Smooth muscle cell (in vitro differentiated cells): ENCODE measurements at regions not wholly inside any gene's neighbourhood (a gene's known extent, or its start where the extent isn't known, plus 50 kb on each side); places are given as distances from the start of the nearest gene placed in this dataset.

Experiments used
- DNase-seq: peaks from one replicate; lab custom pipeline; 2025; ENCODE audit not compliant: unreplicated experiment; lab: John Stamatoyannopoulos, UW
- H2AFZ ChIP-seq: fragments of 200-600 bp; sonication (generic); 2 replicates; pipeline ENCODE4 v1.6.0; 2016; ENCODE audit warnings: antibody characterized with exemption, low read depth, mild to moderate bottlenecking
- H3F3A ChIP-seq: fragments of 200-600 bp; sonication (generic); 2 replicates; pipeline ENCODE4 v1.6.0; 2017; ENCODE audit warnings: antibody characterized with exemption, low read depth
- H3K27ac ChIP-seq: fragments of 200-600 bp; sonication (generic); 2 replicates; pipeline ENCODE4 v1.5.1; 2016; ENCODE audit warnings: low read depth, mild to moderate bottlenecking
- H3K27me3 ChIP-seq: fragments of 200-600 bp; sonication (generic); 2 replicates; pipeline ENCODE4 v1.6.1; 2016; ENCODE audit warnings: low read depth, mild to moderate bottlenecking
- H3K36me3 ChIP-seq: fragments of 200-600 bp; sonication (generic); 2 replicates; pipeline ENCODE4 v1.5.1; 2016; ENCODE audit warnings: low read depth
- H3K4me1 ChIP-seq: fragments of 200-600 bp; sonication (generic); 2 replicates; pipeline ENCODE4 v1.5.1; 2016; ENCODE audit warnings: low read depth
- H3K4me2 ChIP-seq: fragments of 200-600 bp; sonication (generic); 2 replicates; pipeline ENCODE4 v1.6.0; 2016; ENCODE audit warnings: mild to moderate bottlenecking
- H3K4me3 ChIP-seq: fragments of 200-600 bp; sonication (generic); 2 replicates; pipeline ENCODE4 v1.5.1; 2016; ENCODE audit warnings: mild to moderate bottlenecking
- H3K79me2 ChIP-seq: fragments of 200-600 bp; sonication (generic); 2 replicates; pipeline ENCODE4 v1.6.0; 2016; ENCODE audit warnings: low read depth, mild to moderate bottlenecking
- H3K9ac ChIP-seq: fragments of 200-600 bp; sonication (generic); 2 replicates; pipeline ENCODE4 v1.6.0; 2016; ENCODE audit warnings: low read depth
- H3K9me3 ChIP-seq: fragments of 200-600 bp; sonication (generic); replicated peaks from 2 replicates; pipeline ENCODE4 v1.5.1; 2016; ENCODE audit warnings: low read depth
- H4K20me1 ChIP-seq: fragments of 200-600 bp; sonication (generic); 2 replicates; pipeline ENCODE4 v1.6.0; 2016; ENCODE audit warnings: low read depth
- CTCF ChIP-seq: fragments of 200-600 bp; sonication (generic); IDR thresholded peaks from 2 replicates; pipeline ENCODE4 v1.5.1; 2017; ENCODE audit warnings: borderline replicate concordance, mild to moderate bottlenecking, antibody characterized with exemption; ENCODE audit not compliant: insufficient read depth, poor library complexity, severe bottlenecking
- WGBS: methylation state at CpG from one replicate; pipeline ENCODE4 v1.1.7; 2016; ENCODE audit warnings: low lambda C conversion rate; 5-methylcytosine and 5-hydroxymethylcytosine counted together

GRCh38 chr9:31251386-31251785 is 1133.1 kb upstream of the ACO1 start:
- Histone ChIP-seq H3F3A (no peaks in the 10 kb centered on the region), H3K9ac (no peak overlapping the region), H4K20me1 (no peaks in the 10 kb centered on the region), H3K9me3 (no peaks in the 10 kb centered on the region), H3K4me3 (no peak overlapping the region), H3K27me3 (no peaks in the 10 kb centered on the region), H3K36me3 (no peaks in the 10 kb centered on the region), H3K27ac (no peak overlapping the region), H2AFZ (no peak overlapping the region), H3K4me1 (no peaks in the 10 kb centered on the region), H3K4me2 (no peak overlapping the region), H3K79me2 (no peaks in the 10 kb centered on the region)
- no peak for TF ChIP-seq CTCF
- WGBS, result 86% methylated on average over 2 of the region's 2 CpGs
- DNase-seq, result no peak

- H2AFZ ChIP-seq, result no peak overlapping the region
- H3K4me2 ChIP-seq, result no peak overlapping the region
- no peak for DNase-seq
- H3K27me3 ChIP-seq, result no peaks in the 10 kb centered on the region
- no peaks in the 10 kb centered on the region for H3K4me1 ChIP-seq
- H3K9me3 ChIP-seq, result no peaks in the 10 kb centered on the region
- H3F3A ChIP-seq, result no peaks in the 10 kb centered on the region
- TF ChIP-seq CTCF, result no peak
- H3K36me3 ChIP-seq, result no peaks in the 10 kb centered on the region
- no peaks in the 10 kb centered on the region for H3K79me2 ChIP-seq
- WGBS, result 98% methylated on average over 72 of the region's 73 CpGs
- no peak overlapping the region for H3K9ac ChIP-seq
- H4K20me1 ChIP-seq, result no peaks in the 10 kb centered on the region
- H3K27ac ChIP-seq, result no peak overlapping the region
- H3K4me3 ChIP-seq, result no peak overlapping the region
Measured at GRCh38 chr9:31253800-31254762, 1130.4 kb upstream of the ACO1 start.

- Histone ChIP-seq H3F3A (no peaks in the 10 kb centered on the region), H3K9me3 (no peaks in the 10 kb centered on the region), H3K4me2 (no peak overlapping the region), H3K4me1 (no peaks in the 10 kb centered on the region), H3K79me2 (no peaks in the 10 kb centered on the region), H4K20me1 (no peaks in the 10 kb centered on the region), H3K36me3 (no peaks in the 10 kb centered on the region), H3K4me3 (no peak overlapping the region), H3K27ac (no peak overlapping the region), H2AFZ (no peak overlapping the region), H3K27me3 (no peaks in the 10 kb centered on the region), H3K9ac (no peak overlapping the region)
- no peak for TF ChIP-seq CTCF
- no peak for DNase-seq
- WGBS, result 87% methylated on average over 11 of the region's 11 CpGs
Measured at GRCh38 chr9:31255211-31255610, 1129.2 kb upstream of the ACO1 start.

- Histone ChIP-seq H3K27ac (no peak overlapping the region), H3K4me2 (no peak overlapping the region), H3K9ac (no peak overlapping the region)
Measured at GRCh38 chr9:31259824-31260223, 1124.6 kb upstream of the ACO1 start.

More at GRCh38 chr9:31259824-31260223, 1124.6 kb upstream of the ACO1 start:
- no peak for DNase-seq
- H3K79me2 ChIP-seq, result no peaks in the 10 kb centered on the region
- H3K36me3 ChIP-seq, result no peaks in the 10 kb centered on the region
- H3K9me3 ChIP-seq, result no peaks in the 10 kb centered on the region
- TF ChIP-seq CTCF, result no peak
- H3K27me3 ChIP-seq, result no peaks in the 10 kb centered on the region
- no peak overlapping the region for H2AFZ ChIP-seq
- H3F3A ChIP-seq, result no peaks in the 10 kb centered on the region
- H4K20me1 ChIP-seq, result no peaks in the 10 kb centered on the region
- WGBS, result 46% methylated on average over 2 of the region's 2 CpGs
- no peak overlapping the region for H3K4me3 ChIP-seq
- no peaks in the 10 kb centered on the region for H3K4me1 ChIP-seq
